ENCODE measurements at regions not wholly inside any gene's neighbourhood (a gene's known extent, or its start where the extent isn't known, plus 50 kb on each side); places are given as distances from the start of the nearest gene placed in this dataset.
A peak's percentile ranks its signal among the peaks of the same experiment; 100 is the strongest.
"Not testable (repeated sequence)": the region's sequence is repeated elsewhere in the genome, so short reads cannot be mapped to it uniquely, and the experiment has no call there.

DNA sequence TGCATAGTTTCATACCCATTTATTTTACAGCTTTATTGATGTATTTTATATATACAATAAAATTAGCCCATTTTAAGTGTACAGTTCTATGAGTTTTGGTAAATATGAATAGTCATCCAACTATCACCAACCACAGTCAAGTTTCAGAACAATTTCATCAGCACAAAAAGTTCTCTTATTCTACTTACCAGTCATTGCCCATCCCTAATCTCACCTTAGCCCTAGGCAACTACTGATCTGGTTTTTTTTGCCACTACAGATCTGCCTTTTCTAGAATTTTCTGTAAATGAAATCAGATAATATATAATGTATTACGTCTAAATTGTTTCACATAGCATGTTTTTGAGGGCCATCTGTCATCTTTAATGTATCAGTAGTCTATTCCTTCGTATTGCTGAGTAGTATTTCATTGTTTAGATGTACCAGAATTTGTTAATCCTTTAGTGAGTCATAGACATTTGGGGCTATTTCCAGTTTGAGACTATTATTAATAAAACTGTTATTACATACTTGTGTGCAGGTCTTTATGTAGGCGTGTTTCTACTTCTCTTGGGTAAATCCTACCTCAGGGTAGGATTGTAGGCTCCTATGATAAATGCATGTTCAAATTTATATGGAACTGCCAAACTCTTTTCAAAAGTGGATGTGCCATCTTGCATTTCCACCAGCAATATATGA is 198.5 kb upstream of the ADAMTSL1 start:
- no peak for DNase-seq (ENCODE audit: low read depth)

DNA sequence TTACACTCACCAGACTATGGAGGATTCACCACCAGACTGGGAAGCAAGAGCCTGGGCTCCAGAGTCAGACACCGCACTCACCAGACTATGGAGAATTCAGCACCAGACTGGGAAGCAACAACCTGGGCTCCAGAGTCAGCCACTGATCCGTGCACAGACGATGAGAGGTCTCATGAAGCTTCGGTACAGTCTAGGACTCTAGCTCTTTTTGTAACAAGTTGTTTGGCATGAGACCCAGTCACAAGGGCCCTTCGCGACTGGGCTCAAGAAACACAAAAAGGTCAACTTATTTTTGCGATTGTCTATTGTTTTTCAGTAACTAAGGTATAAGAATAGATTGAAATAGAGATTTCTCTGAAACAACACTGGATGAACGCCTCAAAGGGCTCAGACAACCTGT is 192.7 kb upstream of the ADAMTSL1 start:
- no peak for DNase-seq (ENCODE audit: low read depth)

DNA sequence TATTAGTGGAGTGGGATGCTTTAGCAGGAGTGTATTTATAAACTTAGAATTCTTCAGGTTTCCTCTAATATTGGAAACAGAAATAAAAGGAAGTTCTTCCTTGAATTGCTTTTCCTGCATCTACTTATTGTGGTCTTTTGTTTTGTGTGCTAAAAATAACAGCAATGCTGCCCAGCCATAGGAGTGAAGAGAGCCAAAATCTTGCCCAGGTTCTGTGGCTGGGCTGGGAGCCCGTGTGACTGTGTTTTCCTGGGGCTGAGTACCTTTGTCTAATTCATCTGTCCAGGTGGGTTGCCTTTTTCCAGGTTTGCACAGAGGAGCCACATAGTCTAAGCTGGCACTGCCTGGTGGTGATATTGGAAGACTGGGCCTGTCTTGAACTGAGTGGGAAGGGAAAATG is 179.7 kb upstream of the ADAMTSL1 start:
- no peak for DNase-seq (ENCODE audit: low read depth)

DNA sequence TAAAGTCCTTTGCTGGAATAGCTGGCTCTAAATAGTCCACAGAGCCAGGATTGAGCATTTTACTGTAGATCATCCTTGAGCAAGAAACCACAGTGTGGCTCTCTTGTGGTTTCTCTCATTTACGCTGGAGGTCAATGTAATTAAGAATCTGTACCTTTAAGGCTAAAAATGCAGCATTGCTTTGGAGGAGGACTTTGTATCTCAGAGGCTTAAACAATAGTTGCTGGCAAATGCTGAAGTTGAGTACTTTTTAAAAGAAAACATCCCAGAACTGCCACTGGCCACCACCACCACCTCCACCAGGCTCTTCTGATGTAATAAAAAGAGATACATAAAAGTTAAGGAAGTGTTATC is 177.3 kb upstream of the ADAMTSL1 start:
- peak; percentile 43 for DNase-seq (ENCODE audit: low read depth)

DNA sequence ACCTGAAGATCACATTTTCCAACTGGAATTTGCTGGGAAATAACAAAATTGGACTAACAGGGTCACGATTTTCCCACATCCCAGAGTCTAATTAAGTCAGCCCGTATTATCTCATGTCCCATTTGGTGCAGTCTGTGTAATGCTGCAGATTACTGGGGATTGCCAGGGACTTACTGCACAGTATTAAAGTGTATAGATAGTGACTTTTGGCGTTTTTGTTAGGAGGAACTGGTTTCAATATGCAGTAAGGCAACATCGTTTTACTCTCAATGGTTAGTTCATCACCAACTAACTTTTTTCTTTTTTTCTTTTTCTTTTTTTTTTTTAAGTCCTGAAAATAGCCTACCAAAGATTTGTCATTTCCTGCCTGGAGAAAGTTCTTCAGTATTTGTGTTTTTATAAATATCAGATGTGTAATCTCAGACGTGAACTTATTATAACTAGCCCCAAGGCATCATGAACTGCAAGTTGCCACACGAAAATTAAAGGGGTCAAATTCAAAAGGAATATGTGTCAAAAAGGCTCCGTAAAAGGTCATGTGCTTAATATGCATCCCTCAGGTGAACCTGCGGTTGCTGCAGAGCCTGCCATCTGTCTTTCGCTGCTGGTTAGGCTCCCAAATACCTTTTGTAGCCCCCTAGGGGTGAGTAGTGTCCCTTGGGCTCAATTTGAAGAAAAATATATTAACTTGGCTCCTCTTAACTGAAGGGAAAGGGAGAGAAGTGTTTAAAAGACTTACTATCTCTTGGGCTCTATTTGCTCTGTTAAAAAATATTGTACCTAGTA is 176.7 kb upstream of the ADAMTSL1 start:
- DNase-seq (ENCODE audit: low read depth) = peak; percentile 42

DNA sequence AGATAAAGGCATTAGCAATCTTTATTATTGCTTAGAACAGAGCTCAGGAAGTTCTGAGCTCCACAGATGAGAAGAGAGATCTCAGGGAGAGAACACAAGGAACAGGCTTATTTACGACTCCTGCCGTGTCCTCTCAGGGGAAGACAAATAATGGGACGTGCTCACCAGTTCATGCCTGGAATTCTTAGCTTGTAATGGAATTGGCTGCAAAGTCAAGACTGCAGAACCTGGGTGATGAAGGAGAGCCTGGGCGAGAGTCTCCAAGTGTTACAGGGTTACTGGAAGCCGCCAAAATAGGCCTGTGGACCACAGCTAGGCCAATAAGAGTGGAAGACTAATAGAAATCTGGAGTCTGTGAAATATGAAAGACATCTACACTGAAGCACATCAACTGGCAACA is 174.5 kb upstream of the ADAMTSL1 start:
- no peak for DNase-seq (ENCODE audit: low read depth)

DNA sequence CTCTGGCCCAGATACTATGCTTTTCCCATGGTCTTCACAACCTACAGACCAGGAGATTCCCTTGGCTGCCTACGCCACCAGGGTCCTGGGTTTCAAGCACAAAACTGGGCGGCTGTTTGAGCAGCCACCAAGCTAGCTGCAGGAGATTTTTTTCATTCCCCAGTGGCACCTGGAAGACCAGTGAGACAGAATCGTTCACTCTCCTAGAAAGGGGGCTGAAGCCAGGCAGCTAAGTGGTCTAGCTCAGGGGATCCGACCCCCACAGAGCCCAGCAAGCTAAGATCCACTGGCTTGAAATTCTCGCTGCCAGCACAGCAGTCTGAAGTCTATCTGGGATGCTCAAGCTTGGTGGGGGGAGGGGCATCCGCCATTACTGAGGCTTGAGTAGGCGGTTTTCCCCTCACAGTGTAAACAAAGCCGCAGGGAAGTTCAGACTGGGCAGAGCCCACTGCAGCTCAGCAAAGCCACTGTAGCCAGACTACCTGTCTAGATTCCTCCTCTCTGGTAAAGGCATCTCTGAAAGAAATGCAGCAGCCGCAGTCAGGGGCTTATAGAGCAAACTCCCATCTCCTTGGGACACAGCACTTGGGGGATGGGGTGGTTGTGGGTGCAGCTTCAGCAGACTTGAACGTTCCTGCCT is 168.7 kb upstream of the ADAMTSL1 start:
- not testable (repeated sequence) for DNase-seq (ENCODE audit: low read depth)

DNA sequence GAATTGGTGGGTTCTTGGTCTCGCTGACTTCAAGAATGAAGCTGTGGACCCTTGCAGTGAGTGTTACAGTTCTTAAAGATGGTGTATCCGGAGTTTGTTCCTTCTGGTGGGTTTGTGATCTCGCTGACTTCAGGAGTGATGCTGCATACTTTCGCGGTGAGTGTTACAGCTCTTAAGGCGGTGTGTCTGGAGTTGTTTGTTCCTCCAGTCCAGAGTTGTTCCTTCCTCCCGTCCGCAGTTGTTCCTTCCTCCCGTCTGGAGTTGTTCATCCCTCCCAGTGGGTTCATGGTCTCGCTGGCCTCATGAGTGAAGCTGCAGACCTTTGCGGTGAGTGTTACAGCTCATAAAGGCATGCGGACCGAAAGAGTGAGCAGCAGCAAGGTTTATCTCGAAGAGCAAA is 159.6 kb upstream of the ADAMTSL1 start:
- no peak for DNase-seq (ENCODE audit: low read depth)

DNA sequence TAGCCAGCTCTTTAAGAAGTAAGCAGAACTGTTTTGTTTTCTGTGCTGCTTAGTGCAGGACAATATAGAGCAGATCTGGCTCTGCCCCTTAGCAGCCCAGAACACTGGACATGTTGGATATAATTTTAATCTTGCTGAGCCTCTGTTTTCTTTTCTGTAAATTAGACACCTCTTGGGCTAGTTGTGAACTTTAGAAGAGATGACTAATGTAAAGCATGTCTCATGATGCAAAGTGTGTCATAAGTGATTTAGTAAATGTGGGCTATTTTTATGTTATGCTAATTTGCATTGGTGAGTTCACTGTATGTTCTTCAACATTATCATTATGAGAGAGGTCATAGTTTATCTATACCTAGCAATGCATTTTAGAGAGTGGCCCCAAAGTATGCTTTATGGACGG is 156.1 kb upstream of the ADAMTSL1 start:
- peak; percentile 36 for DNase-seq (ENCODE audit: low read depth)

DNA sequence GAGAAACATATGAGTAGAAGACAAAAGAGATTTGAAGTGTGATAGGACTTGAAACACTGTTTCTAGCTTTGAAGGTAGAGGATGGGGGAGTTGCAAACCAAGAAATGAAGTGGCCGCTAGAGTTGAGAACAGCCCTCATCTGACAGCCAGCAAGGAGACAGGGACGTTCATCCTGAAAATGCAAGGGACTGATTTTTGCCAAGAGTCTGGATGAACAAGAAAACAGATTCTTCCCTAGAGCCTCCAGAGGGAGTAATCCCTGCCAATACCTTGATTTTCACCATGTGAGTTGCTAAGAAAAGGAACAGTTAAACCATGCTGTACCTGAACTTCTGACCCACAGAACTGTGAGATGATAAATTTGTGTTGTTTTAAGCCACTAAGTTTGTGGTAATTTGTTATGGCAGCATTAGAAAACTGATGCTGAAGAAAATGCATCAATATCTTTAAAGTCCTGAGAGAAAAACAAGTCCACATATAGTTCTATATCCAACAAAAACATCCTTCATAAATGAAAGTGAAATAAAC is 154.0 kb upstream of the ADAMTSL1 start:
- no peak for DNase-seq (ENCODE audit: low read depth)

DNA sequence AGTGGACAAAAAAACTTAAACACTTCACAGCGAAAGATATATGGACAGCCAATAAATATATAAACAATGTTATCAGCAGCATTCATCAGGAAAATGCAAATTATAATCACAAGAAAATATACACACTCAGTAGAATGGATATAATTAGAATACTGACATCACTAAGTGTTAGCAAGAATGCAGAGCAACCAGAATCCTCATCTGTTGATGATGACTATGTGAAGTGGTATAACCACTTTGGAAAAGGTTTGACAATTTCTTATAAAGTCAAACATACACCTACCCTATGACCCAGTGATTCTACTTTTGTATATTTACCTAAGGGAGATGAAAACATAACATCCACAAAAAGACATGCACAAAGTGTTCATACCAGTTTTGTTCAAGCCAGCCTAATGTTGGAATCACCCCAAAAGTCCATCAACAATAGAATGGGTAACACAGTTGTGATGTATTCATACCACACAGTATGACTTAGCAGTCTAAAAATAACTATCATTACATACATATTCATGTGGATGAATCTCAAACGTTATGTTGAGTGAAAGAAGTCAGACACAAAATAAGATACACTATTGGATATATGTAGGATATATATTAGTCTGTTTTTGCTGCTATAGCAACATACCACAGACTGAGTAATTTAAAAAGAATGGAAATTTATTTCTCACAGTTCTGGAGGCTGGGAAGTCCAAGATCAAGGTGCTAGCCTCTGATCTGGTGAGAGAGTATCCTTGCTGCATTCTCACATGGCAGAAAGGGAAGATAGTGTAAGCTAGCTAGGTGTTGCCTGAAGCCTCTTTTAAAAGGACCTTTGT is 148.8 kb upstream of the ADAMTSL1 start:
- DNase-seq (ENCODE audit: low read depth) = no peak

DNA sequence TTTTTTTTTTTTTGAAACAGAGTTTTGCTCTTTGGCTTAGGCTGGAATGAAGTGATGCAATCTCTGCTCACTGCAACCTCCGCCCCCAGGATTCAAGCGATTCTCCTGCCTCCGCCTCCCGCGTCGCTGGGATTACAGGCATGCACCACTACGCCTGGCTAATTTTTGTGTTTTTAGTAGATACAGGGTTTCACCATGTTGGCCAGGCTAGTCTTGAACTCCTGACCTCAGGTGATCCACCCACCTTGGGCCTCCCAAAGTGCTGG is 148.3 kb upstream of the ADAMTSL1 start:
- DNase-seq (ENCODE audit: low read depth) = not testable (repeated sequence)

DNA sequence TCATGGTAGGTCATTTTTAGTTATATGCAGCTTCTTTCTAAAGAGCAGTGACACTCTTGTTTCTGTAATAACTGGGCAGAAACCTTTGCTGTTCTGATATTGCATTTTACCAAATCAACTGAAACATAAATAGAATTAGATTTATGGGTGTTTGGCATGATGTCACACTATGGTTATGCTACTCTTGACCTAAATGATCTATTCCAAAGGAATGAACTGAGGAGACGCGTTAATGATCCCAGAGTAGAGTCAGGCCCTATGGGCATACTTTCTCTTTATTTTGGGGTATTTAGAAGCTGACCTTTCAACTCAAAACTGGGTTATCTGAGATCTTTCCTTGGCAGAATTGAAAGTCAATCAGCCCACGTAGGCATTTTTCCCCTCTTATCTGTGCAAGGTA is 146.8 kb upstream of the ADAMTSL1 start:
- DNase-seq (ENCODE audit: low read depth) = no peak

DNA sequence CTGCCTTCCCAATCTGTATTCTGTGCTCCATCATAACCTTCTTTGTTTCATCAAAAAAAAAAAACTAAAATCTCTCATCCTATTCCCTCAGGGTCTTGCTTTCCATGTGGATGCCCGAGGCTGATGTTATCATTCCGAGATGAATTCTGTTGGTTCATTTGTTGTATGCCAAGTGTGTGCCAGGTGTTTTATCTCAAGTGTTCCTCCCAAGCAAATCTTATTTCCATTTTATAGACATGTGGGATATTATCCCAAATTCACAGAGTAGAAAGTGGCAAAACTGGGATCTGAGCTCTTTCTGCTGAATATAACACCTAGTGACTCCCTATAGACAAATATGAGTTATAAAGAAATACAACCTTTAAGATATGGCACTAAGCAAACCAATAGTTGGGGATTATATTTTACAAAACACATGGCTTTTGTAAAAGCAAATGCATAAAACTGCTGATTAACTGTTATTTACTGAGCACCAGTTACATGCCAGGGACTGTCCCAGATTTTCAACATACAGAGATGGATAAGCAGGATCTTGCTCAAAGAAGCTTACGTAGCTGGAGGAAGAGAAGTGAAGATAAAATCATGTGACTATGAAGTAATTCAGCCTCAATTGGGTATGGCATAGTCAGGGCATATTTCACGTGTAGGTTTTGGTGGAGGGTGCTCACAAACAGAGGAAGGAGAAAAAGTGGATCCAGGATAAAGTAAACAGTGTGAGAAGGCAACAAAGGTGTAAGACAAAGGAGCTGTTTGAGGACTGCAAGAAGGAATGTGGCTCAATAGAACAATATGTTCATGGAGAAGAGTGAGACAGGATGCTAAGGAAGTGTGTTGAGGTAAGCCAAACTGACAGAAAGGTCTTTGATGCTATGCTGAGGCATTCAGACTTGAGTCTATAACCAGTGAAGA is 143.3 kb upstream of the ADAMTSL1 start:
- DNase-seq (ENCODE audit: low read depth) = no peak

DNA sequence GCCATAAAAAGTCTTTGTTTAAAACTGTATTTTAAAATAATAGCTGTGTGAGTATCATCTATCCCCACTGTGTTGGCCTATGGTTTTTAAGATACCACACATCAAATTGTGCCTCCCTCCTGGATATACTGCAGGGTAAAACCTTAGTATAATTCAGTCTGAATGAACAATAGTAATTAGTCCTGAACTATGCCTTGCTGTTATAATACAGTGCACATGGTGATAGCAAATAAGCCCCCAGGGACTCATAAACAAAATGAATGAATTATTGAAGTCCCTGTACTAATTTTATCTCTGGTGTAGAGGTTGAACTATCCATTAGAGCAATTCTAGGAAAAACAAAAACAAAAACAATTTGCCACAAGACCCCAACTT is 142.7 kb upstream of the ADAMTSL1 start:
- no peak for DNase-seq (ENCODE audit: low read depth)

DNA sequence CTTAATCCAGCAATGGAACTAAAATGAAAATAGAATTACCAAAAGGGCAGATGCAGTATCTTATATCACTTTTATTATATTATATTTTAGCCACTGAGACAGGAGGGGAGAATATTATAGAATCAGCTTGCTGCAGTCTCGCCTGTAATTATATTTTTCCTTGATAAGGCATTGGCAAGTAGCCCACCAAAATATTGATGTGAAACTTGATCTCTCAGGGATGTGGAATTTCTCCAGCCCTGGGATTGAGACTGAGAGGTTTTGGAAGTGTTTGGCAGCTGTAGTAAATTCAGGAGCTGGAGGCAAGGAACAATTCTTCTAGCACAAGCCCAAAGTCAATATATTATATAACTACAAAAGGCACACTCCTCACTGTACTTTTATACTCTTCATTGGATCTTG is 142.1 kb upstream of the ADAMTSL1 start:
- DNase-seq (ENCODE audit: low read depth) = peak; percentile 34

DNA sequence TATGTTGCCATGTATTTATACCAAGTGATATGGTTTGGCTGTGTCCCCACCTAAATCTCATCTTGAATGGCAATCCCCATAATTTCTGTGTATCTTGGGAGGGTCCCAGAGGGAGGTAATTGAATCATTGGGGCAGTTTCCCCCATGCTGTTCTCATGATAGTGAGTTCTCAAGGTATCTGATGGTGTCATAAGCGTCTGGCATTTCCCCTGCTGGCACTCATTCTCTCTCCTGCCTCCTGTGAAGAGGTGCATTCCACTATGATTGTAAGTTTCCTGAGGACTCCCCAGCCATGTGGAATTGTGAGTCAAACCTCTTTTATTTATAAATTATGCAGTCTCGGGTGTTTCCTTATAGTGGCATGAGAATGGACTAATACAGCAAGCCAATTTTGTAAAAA is 140.8 kb upstream of the ADAMTSL1 start:
- DNase-seq (ENCODE audit: low read depth) = no peak

DNA sequence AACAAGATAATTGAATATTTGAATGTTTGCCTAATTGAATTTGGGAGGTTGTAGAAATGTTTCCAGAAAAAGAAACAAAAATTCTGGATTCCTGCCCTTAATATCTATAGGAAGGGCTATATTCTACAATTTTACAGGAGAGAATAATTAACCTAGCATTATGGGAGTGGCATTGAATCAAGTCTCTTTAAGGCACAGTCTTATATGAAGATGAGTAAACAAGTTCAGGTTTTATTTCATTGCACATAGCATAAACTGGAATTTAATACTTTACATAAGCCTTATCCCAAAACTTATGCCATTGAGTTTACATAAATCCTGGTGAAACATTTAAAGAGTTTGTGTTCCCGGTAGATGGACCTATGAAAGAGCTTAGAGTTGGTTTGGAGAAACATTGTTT is 138.1 kb upstream of the ADAMTSL1 start:
- no peak for DNase-seq (ENCODE audit: low read depth)

DNA sequence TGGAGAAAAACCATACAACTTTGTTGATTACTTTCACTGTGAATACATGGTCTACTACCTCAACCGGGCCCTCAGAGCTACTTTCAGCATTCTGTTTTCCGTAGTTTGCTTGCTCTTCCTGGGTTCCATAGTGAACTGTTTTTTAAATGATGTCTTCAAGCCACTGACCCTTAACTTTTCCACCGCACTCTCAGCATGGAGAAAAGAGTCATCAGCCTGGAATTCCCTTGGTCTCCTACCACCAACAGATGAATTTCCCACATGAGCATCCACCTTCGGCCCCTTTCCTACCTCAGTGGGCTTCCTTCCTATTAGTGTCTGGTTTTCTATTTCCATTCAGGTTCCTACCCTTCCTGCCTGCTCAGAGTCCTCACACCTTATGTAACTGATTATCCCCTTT is 135.9 kb upstream of the ADAMTSL1 start:
- DNase-seq (ENCODE audit: low read depth) = no peak

DNA sequence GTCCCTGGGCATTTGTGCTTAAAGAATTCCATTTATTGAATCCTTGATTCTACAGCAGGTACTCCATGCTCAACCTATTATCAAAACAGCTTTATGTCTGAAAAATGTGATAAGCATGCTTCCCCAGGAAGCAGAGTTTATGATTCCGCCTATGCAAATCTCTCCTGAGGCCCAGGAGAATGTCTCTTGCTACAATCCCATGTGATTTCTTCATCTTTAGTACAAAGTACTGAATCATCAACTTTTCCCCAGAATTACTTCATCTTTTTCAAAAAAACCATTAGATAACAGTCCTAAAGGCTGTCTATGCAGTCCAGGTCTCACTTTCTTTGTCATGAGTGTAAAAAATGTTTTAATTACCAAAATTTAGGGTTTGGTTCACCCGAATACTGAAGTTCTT is 130.2 kb upstream of the ADAMTSL1 start:
- DNase-seq (ENCODE audit: low read depth) = peak; percentile 44

DNA sequence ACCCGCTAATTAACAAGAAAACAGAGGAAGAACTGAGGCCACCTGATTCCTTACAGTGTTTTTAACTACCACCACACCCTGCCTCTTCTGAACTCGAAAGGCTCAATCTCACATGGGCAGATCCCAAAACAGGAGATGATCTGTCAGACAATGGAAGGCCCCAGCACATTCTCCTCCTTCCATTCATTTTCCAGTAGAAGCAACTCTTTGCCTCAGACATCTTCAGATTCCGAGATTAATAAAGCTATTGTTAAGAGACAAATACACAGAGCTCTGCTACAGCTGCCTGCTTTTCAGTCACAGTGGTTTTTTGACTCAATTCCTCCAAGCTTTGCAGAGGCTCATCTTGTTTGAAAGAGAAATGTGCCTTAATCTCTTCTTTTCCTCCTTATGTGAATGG is 127.2 kb upstream of the ADAMTSL1 start:
- DNase-seq (ENCODE audit: low read depth) = no peak
